Adrenal gland (tissue), 5 donors: ENCODE measurements at regions not wholly inside any gene's neighbourhood (a gene's known extent, or its start where the extent isn't known, plus 50 kb on each side); places are given as distances from the start of the nearest gene placed in this dataset.

Experiments used
- POLR2A ChIP-seq, 2 donors: fragments of 450-650 bp; IDR thresholded peaks; one replicate each; pipeline ENCODE4 v1.6.1; 2017; ENCODE audit warnings: antibody characterized with exemption in 2 of 2, mild to moderate bottlenecking in 2 of 2, moderate library complexity in 1 of 2
- TF ChIP-seq, protein P1 (sequence below), 6 experiments: fragments of 450-650 bp in 4 of 6; fragments of 200-600 bp in 2 of 6; sonication (generic) in 1 of 6; IDR thresholded peaks; 1 replicate in 5 of 6; 2 replicates in 1 of 6; pipeline versions ENCODE4 v1.5.1 to v1.8.0; 2016 to 2021; ENCODE audit warnings: antibody characterized with exemption in 6 of 6, mild to moderate bottlenecking in 2 of 6, moderate library complexity in 1 of 6
- donor health status: DM: no; HTN: no; CAD: no.

DNA sequence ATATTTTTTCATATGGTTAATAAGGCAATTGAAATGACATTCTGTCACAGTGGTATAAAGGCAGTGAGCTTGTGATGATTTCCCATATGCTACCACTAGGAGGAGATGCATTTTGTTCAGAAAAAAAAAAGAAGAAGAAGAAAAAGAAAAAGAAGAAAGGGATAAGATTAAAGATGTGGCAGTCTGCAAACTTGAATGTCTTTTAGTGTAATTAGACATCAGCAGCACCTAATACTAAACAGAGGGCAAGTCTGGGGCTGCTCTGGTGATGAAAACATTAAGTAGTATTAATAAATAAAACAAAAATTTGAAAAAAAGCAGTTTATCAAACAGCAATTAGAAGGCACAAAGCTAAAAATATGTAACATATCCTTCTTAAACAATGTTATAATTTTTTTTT, 95.4 kb upstream of the DEFB112 start:
- TF ChIP-seq, protein P1, sequence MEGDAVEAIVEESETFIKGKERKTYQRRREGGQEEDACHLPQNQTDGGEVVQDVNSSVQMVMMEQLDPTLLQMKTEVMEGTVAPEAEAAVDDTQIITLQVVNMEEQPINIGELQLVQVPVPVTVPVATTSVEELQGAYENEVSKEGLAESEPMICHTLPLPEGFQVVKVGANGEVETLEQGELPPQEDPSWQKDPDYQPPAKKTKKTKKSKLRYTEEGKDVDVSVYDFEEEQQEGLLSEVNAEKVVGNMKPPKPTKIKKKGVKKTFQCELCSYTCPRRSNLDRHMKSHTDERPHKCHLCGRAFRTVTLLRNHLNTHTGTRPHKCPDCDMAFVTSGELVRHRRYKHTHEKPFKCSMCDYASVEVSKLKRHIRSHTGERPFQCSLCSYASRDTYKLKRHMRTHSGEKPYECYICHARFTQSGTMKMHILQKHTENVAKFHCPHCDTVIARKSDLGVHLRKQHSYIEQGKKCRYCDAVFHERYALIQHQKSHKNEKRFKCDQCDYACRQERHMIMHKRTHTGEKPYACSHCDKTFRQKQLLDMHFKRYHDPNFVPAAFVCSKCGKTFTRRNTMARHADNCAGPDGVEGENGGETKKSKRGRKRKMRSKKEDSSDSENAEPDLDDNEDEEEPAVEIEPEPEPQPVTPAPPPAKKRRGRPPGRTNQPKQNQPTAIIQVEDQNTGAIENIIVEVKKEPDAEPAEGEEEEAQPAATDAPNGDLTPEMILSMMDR (IDR thresholded peaks at IDR 0.05), result peak in 5 of 6 experiments; percentile 10 to 49 (median 39)
- no peak for TF ChIP-seq POLR2A (IDR thresholded peaks at IDR 0.05)
